Ovary (tissue), 7 donors: ENCODE measurements at regions not wholly inside any gene's neighbourhood (a gene's known extent, or its start where the extent isn't known, plus 50 kb on each side); places are given as distances from the start of the nearest gene placed in this dataset.
"Not testable (repeated sequence)": the region's sequence is repeated elsewhere in the genome, so short reads cannot be mapped to it uniquely, and the experiment has no call there.

Experiments used
- DNase-seq, 5 donors: peaks; one replicate each; pipeline ENCODE4 v3.0.0-alpha.2; 2019 to 2020
- H3K27ac ChIP-seq, 2 donors: fragments of 200-600 bp; one replicate each; pipeline versions ENCODE4 v1.5.1 to v1.8.0; 2019 to 2022
- H3K27me3 ChIP-seq: fragments of 200-600 bp; one replicate; pipeline ENCODE4 v1.8.0; 2022
- H3K36me3 ChIP-seq: fragments of 200-600 bp; sonication (generic); one replicate; pipeline ENCODE4 v1.5.1; 2019
- H3K4me1 ChIP-seq: one replicate; pipeline ENCODE4 v1.8.1; 2013; ENCODE audit warnings: mild to moderate bottlenecking, moderate library complexity; ENCODE audit not compliant: insufficient read depth
- H3K4me3 ChIP-seq: fragments of 200-600 bp; sonication (generic); one replicate; pipeline ENCODE4 v1.5.1; 2017
- H3K9me3 ChIP-seq, 2 donors: fragments of 200-600 bp in 1 of 2; sonication (generic) in 1 of 2; one replicate each; pipeline versions ENCODE4 v1.5.1 to v1.8.1; 2013 to 2019; ENCODE audit warnings: mild to moderate bottlenecking in 1 of 2, moderate library complexity in 1 of 2
- EP300 ChIP-seq: sonication (generic); formaldehyde crosslinking; IDR thresholded peaks from one replicate; pipeline ENCODE4 v1.6.1; 2017; ENCODE audit warnings: antibody characterized with exemption
- POLR2A ChIP-seq: fragments of 450-650 bp; IDR thresholded peaks from one replicate; pipeline ENCODE4 v1.6.1; 2017; ENCODE audit warnings: antibody characterized with exemption, mild to moderate bottlenecking, moderate library complexity
- WGBS, 3 donors: extraction: QIAGEN DNeasy Blood & Tissue Kit in 1 of 3; methylation state at CpG; one replicate each; pipeline versions ENCODE4 v1.1.5 to v1.1.7; 2013 to 2017; 5-methylcytosine and 5-hydroxymethylcytosine counted together
- intact Hi-C, 4 donors: fragments of 100-400 bp; cut with DNase I; formaldehyde crosslinking; loops; one replicate each; pipeline versions ENCODE4 v1.11.0 to v1.15.1; 2022 to 2023
- TF ChIP-seq, protein P1 (sequence below), 3 donors: fragments of 450-650 bp in 2 of 3; fragments of 200-600 bp in 1 of 3; IDR thresholded peaks; one replicate each; pipeline versions ENCODE4 v1.5.1 to v1.8.0; 2016 to 2022; ENCODE audit warnings: antibody characterized with exemption in 3 of 3, mild to moderate bottlenecking in 1 of 3
- donor health status: DM: no; HTN: no; CAD: no; lungs with moderate emphysema.
- donor health status: DM: no; HTN: no; CAD: no.
- donor health status: Bipolar disorder and iron deficiency.
- donor health status: DM: no; HTN: no; CAD: no.
- donor health status: DM: yes; HTN: yes; CAD: no.

- no peak for DNase-seq
- intact Hi-C loops, result no loop called here
- 73 to 78% (median 77%) methylated on average over 10 of the region's 10 CpGs for WGBS, 3 donors
- TF ChIP-seq EP300 (no peak), POLR2A (no peak)
- TF ChIP-seq, protein P1, sequence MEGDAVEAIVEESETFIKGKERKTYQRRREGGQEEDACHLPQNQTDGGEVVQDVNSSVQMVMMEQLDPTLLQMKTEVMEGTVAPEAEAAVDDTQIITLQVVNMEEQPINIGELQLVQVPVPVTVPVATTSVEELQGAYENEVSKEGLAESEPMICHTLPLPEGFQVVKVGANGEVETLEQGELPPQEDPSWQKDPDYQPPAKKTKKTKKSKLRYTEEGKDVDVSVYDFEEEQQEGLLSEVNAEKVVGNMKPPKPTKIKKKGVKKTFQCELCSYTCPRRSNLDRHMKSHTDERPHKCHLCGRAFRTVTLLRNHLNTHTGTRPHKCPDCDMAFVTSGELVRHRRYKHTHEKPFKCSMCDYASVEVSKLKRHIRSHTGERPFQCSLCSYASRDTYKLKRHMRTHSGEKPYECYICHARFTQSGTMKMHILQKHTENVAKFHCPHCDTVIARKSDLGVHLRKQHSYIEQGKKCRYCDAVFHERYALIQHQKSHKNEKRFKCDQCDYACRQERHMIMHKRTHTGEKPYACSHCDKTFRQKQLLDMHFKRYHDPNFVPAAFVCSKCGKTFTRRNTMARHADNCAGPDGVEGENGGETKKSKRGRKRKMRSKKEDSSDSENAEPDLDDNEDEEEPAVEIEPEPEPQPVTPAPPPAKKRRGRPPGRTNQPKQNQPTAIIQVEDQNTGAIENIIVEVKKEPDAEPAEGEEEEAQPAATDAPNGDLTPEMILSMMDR (IDR thresholded peaks at IDR 0.05), result no peak
- Histone ChIP-seq H3K4me3 (no peak overlapping the region), H3K9me3 (no peaks in the 10 kb centered on the region), H3K27ac (no peak overlapping the region), H3K27me3 (no peaks in the 10 kb centered on the region), H3K36me3 (no peaks in the 10 kb centered on the region), H3K4me1 (no peaks in the 10 kb centered on the region)
These were observed 91.0 kb upstream of the FAM20C start for GRCh38 chr7:101146-102046.

DNA sequence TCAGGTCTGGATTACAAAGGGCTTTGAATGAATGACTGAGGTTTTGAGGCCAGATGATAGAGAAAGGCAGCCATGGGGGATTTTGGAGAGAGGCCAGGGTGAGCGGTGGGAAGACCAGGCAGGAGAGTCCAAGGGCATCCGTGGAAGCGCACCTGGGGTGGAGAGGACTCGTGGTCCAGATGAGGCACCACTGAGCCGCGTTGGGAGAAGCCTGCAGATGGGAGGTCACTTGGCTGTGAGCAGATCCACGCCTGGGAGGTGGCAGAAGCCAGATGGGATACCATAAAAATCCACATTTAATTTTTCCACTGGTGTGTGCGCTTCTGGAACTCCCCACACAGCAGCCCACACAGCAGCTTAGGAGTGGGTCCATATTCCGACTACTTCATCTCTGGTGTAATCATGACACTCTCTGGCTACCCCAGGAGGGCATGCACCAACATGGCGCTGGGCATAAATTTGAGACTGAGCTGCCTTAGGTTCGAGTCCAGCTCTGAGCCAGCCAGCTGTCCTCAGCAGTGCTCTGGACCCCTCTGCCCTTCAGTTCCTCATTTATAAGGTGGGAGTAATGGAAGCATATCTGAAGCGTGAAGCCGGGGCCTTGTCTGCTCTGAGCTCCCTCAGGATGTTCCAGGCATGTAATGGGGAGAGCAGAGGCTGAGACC lies 90.2 kb upstream of the FAM20C start:
- TF ChIP-seq EP300 (no peak), POLR2A (no peak)
- TF ChIP-seq, protein P1 (IDR thresholded peaks at IDR 0.05), result no peak
- H3K4me3 ChIP-seq, result no peak overlapping the region
- H3K27ac ChIP-seq, result no peak overlapping the region
- no peaks in the 10 kb centered on the region for H3K27me3 ChIP-seq
- intact Hi-C loops, result no loop called here
- 74 to 87% (median 85%) methylated on average over 12 to 13 of the region's 13 CpGs for WGBS, 3 donors
- no peaks in the 10 kb centered on the region for H3K9me3 ChIP-seq
- no peaks in the 10 kb centered on the region for H3K36me3 ChIP-seq
- DNase-seq, result no peak
- H3K4me1 ChIP-seq, result no peaks in the 10 kb centered on the region

DNA sequence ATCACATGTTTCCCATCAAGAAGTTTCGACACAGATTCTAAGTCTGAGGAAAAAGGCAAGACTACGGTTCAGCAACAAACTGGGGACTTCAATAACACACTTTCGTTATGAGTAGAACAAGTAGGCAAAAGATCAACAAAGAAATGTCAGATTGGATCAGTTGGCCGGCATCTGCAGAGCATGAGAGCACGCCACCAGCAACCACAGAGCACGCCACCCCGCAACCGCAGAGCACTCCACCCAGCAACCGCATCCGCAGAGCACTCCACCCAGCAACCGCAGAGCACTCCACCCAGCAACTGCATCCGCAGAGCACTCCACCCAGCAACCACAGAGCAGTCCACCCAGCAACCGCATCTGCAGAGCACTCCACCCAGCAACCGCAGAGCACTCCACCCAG lies 89.7 kb upstream of the FAM20C start:
- intact Hi-C loops, result no loop called here
- no peaks in the 10 kb centered on the region for H3K9me3 ChIP-seq
- H3K4me3 ChIP-seq, result no peak overlapping the region
- no peaks in the 10 kb centered on the region for H3K27me3 ChIP-seq
- H3K27ac ChIP-seq, result no peak overlapping the region
- no peaks in the 10 kb centered on the region for H3K36me3 ChIP-seq
- no peak for TF ChIP-seq EP300
- TF ChIP-seq, protein P1 (IDR thresholded peaks at IDR 0.05), result no peak
- no peak for TF ChIP-seq POLR2A
- 65 to 70% (median 70%) methylated on average over 11 of the region's 14 CpGs for WGBS, 3 donors
- DNase-seq, result no peak
- no peaks in the 10 kb centered on the region for H3K4me1 ChIP-seq

GRCh38 chr7:103981-104380 lies 88.4 kb upstream of the FAM20C start:
- H3K36me3 ChIP-seq, DNase-seq, intact Hi-C loops, H3K4me1 ChIP-seq, H3K9me3 ChIP-seq, H3K4me3 ChIP-seq, H3K27me3 ChIP-seq, H3K27ac ChIP-seq: not testable (repeated sequence)
- 79 to 98% (median 96%) methylated on average over 4 of the region's 10 CpGs for WGBS, 3 donors

DNA sequence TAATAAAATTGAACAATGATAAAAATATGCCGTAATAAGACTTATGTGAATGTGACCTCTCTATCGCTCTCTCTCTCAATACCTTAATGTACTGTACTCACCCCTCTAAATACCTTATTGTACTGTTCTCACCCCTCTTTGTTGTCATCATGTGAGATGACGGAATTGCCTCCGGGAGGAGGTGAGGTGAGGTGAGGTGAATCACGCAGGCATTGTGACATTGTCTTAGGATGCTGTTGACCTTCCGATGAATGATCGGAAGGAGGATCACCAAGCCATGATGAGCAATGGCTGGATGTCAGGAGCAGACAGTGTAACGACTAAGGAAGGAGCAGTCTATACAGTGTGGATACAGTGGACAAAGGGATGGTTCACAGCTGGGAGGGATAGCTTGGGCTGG lies 87.4 kb upstream of the FAM20C start:
- TF ChIP-seq, protein P1 (IDR thresholded peaks at IDR 0.05), result no peak
- TF ChIP-seq POLR2A (no peak), EP300 (no peak)
- intact Hi-C loops, result no loop called here
- no peaks in the 10 kb centered on the region for H3K36me3 ChIP-seq
- WGBS, 3 donors, result 86 to 87% (median 86%) methylated on average over 8 of the region's 8 CpGs
- no peak for DNase-seq
- H3K27me3 ChIP-seq, result no peaks in the 10 kb centered on the region
- no peak overlapping the region for H3K4me3 ChIP-seq
- no peaks in the 10 kb centered on the region for H3K4me1 ChIP-seq
- H3K27ac ChIP-seq, result no peak overlapping the region
- no peaks in the 10 kb centered on the region for H3K9me3 ChIP-seq
